Calu3 (cell line): ENCODE measurements at regions not wholly inside any gene's neighbourhood (a gene's known extent, or its start where the extent isn't known, plus 50 kb on each side); places are given as distances from the start of the nearest gene placed in this dataset.

Experiments used
- BruUV-seq: library from RNA; stranded (reverse); fragments of 400-500 nt; replicated peaks from 2 replicates; lab custom pipeline; 2021; lab: Mats Ljungman, UMichigan
- CTCF ChIA-PET: fragments of 300-600 bp; sonication (Branson Sonifier 250); formaldehyde crosslinking; loops from one replicate; lab custom pipeline; 2022; ENCODE audit warnings: antibody characterized with exemption; lab: Charles Lee
- DNase-seq: peaks from one replicate; pipeline ENCODE4 v3.0.0; 2022
- H3K27ac Mint-ChIP-seq: one replicate; pipeline ENCODE4 v1.8.0; 2022; ENCODE audit warnings: mixed read lengths; ENCODE audit not compliant: unreplicated experiment
- H3K27me3 Mint-ChIP-seq: one replicate; pipeline ENCODE4 v1.8.0; 2022; ENCODE audit warnings: mixed read lengths; ENCODE audit not compliant: unreplicated experiment
- H3K36me3 Mint-ChIP-seq: one replicate; pipeline ENCODE4 v1.8.0; 2022; ENCODE audit warnings: mild to moderate bottlenecking, moderate library complexity, mixed read lengths; ENCODE audit not compliant: insufficient read depth, unreplicated experiment
- H3K4me1 Mint-ChIP-seq: one replicate; pipeline ENCODE4 v1.8.0; 2022; ENCODE audit warnings: mild to moderate bottlenecking, low read depth, mixed read lengths; ENCODE audit not compliant: unreplicated experiment
- H3K4me3 Mint-ChIP-seq: one replicate; pipeline ENCODE4 v1.8.0; 2022; ENCODE audit warnings: mild to moderate bottlenecking, low read depth, moderate library complexity, mixed read lengths; ENCODE audit not compliant: unreplicated experiment
- H3K9me3 Mint-ChIP-seq: one replicate; pipeline ENCODE4 v1.8.0; 2022; ENCODE audit warnings: low read depth, mixed read lengths; ENCODE audit not compliant: unreplicated experiment
- CTCF ChIP-seq: fragments of 200-600 bp; IDR thresholded peaks from one replicate; pipeline ENCODE4 v1.8.0; 2022; ENCODE audit warnings: antibody characterized with exemption; ENCODE audit not compliant: unreplicated experiment
- intact Hi-C: fragments of 100-400 bp; cut with micrococcal nuclease; formaldehyde crosslinking; loops from one replicate; pipeline ENCODE4 v1.10.0; 2022; ENCODE audit not compliant: unreplicated experiment

- intact Hi-C loops, result no loop called here
- no peak for TF ChIP-seq CTCF
- CTCF ChIA-PET, result no interaction called here
- Mint-ChIP-seq H3K4me3 (no peak overlapping the region), H3K9me3 (no peaks in the 10 kb centered on the region), H3K27ac (no peak overlapping the region), H3K36me3 (no peaks in the 10 kb centered on the region), H3K27me3 (no peaks in the 10 kb centered on the region), H3K4me1 (no peaks in the 10 kb centered on the region)
- BruUV-seq, result no TSS peak
- no peak for DNase-seq
Observed at GRCh38 chr12:107229827-107230226, 136.5 kb upstream of the CRY1 start.

- TF ChIP-seq CTCF, result no peak
- H3K27ac Mint-ChIP-seq, result no peak overlapping the region
- no peaks in the 10 kb centered on the region for H3K27me3 Mint-ChIP-seq
- CTCF ChIA-PET, result interaction anchor here (0.5 kb wide), 1 partner anchor 18 kb away, joined by 3 read pairs; no protein-coding TSS in a partner anchor
- no peaks in the 10 kb centered on the region for H3K36me3 Mint-ChIP-seq
- H3K9me3 Mint-ChIP-seq, result no peaks in the 10 kb centered on the region
- DNase-seq, result no peak
- no peaks in the 10 kb centered on the region for H3K4me1 Mint-ChIP-seq
- no TSS peak for BruUV-seq
- intact Hi-C loops, result no loop called here
- no peak overlapping the region for H3K4me3 Mint-ChIP-seq
Observed at GRCh38 chr12:107231303-107231702, 138.0 kb upstream of the CRY1 start.

- CTCF ChIA-PET, result interaction anchor here (0.7 to 1.0 kb wide), 4 partner anchors 15 to 234 kb away, joined by 3 to 5 read pairs (median 4); no protein-coding TSS in a partner anchor
- no TSS peak for BruUV-seq
- no peak overlapping the region for H3K27ac Mint-ChIP-seq
- no peaks in the 10 kb centered on the region for H3K9me3 Mint-ChIP-seq
- no peak for TF ChIP-seq CTCF
- no peaks in the 10 kb centered on the region for H3K4me1 Mint-ChIP-seq
- no peak for DNase-seq
- peaks cover 22% of the 10 kb centered on the region for H3K27me3 Mint-ChIP-seq
- no peak overlapping the region for H3K4me3 Mint-ChIP-seq
- no peaks in the 10 kb centered on the region for H3K36me3 Mint-ChIP-seq
- intact Hi-C loops, result no loop called here
Observed at GRCh38 chr12:107233551-107233950, 140.2 kb upstream of the CRY1 start.

GRCh38 chr12:107235600-107235999 is 142.3 kb upstream of the CRY1 start:
- no peak for DNase-seq
- H3K4me1 Mint-ChIP-seq, result no peaks in the 10 kb centered on the region
- BruUV-seq, result no TSS peak
- H3K27me3 Mint-ChIP-seq, result peaks cover 42% of the 10 kb centered on the region
- no peaks in the 10 kb centered on the region for H3K9me3 Mint-ChIP-seq
- no peak for TF ChIP-seq CTCF
- no peaks in the 10 kb centered on the region for H3K36me3 Mint-ChIP-seq
- H3K4me3 Mint-ChIP-seq, result no peak overlapping the region
- intact Hi-C loops, result no loop called here
- CTCF ChIA-PET, result no interaction called here
- H3K27ac Mint-ChIP-seq, result no peak overlapping the region
